Spleen (tissue), 7 donors: ENCODE measurements at regions not wholly inside any gene's neighbourhood (a gene's known extent, or its start where the extent isn't known, plus 50 kb on each side); places are given as distances from the start of the nearest gene placed in this dataset.

Source experiments
- CTCF ChIP-seq, 11 experiments: fragments of 200-600 bp in 7 of 11; fragments of 450-650 bp in 4 of 11; sonication (generic) in 4 of 11; IDR thresholded peaks in 8 of 11; conservative IDR thresholded peaks in 3 of 11; 1 replicate in 7 of 11; 2 replicates in 4 of 11; pipeline versions ENCODE4 v1.4.0 to v1.8.0; 2016 to 2021; ENCODE audit warnings: antibody characterized with exemption in 11 of 11, inconsistent platforms in 4 of 11, mild to moderate bottlenecking in 1 of 11
- POLR2A ChIP-seq, 3 donors: fragments of 450-650 bp; IDR thresholded peaks; one replicate each; pipeline ENCODE4 v1.5.1; 2017; ENCODE audit warnings: antibody characterized with exemption in 3 of 3, mild to moderate bottlenecking in 1 of 3
- donor health status: DM: no; HTN: no; CAD: no; lungs with moderate emphysema.
- donor health status: DM: no; HTN: no; CAD: no.
- donor health status: DM: no; HTN: no; CAD: no.

DNA sequence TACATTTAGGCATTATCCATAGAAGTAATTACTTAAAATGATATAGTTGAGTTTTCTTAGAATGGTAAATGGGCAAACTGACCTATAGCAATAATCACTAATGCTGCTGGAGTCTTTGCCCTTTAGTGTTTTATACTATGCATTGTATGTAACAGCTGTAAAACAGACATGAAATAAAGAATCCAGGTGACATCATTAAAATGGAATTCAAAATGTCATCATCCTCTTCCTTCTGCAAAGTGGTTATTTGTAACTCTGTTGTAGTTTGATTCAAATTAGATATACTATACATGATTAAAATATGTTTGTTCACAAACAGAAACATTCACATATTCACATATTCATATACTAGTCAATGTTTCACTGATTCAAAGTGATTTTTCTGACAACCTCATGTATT, 598.8 kb downstream of the SLC16A7 start:
- no peak for TF ChIP-seq POLR2A (IDR thresholded peaks at IDR 0.05)
- no peak for TF ChIP-seq CTCF (IDR thresholded peaks at IDR 0.05 in 8 of 11, conservative IDR thresholded peaks at IDR 0.05 in 3 of 11)
